Thoracic aorta (tissue), 2 donors: ENCODE measurements at regions not wholly inside any gene's neighbourhood (a gene's known extent, or its start where the extent isn't known, plus 50 kb on each side); places are given as distances from the start of the nearest gene placed in this dataset.

ENCODE experiments used
- ATAC-seq: fragments of 150-250 bp; one replicate; pipeline ENCODE4 v1.8.0; 2017; ENCODE audit warnings: low read depth; ENCODE audit not compliant: insufficient number of reproducible peaks, low FRiP score
- DNase-seq: peaks from one replicate; pipeline ENCODE4 v3.0.0-alpha.2; 2020; ENCODE audit warnings: low spot score
- H3K27ac ChIP-seq, 2 donors: fragments of 200-600 bp; sonication (generic); 1 replicate in 1 of 2; 2 replicates in 1 of 2; pipeline ENCODE4 v1.5.1; 2016; ENCODE audit warnings: mild to moderate bottlenecking in 2 of 2, moderate library complexity in 2 of 2
- H3K27me3 ChIP-seq: fragments of 200-600 bp; sonication (generic); replicated peaks from 2 replicates; pipeline ENCODE4 v1.6.0; 2016; ENCODE audit warnings: mild to moderate bottlenecking; ENCODE audit not compliant: insufficient read depth
- H3K36me3 ChIP-seq: fragments of 200-600 bp; sonication (generic); one replicate; pipeline ENCODE4 v1.5.1; 2016
- H3K4me1 ChIP-seq, 2 donors: fragments of 200-600 bp; sonication (generic); 1 replicate in 1 of 2; 2 replicates in 1 of 2; pipeline versions ENCODE4 v1.5.1 to v1.6.0; 2016; ENCODE audit warnings: low read depth in 2 of 2, mild to moderate bottlenecking in 1 of 2; ENCODE audit not compliant: control insufficient read depth in 1 of 2
- H3K4me3 ChIP-seq: fragments of 200-600 bp; sonication (generic); 2 replicates; pipeline ENCODE4 v1.5.1; 2016; ENCODE audit warnings: mild to moderate bottlenecking
- H3K9me3 ChIP-seq: fragments of 200-600 bp; sonication (generic); 2 replicates; pipeline ENCODE4 v1.5.1; 2016
- TF ChIP-seq, protein P1 (sequence below): fragments of 200-600 bp; sonication (generic); IDR thresholded peaks from one replicate; pipeline ENCODE4 v1.5.1; 2019; ENCODE audit warnings: antibody characterized with exemption

GRCh38 chr15:97457203-97457847 is 503.2 kb upstream of the ARRDC4 start:
- Histone ChIP-seq H3K36me3 (no peaks in the 10 kb centered on the region), H3K4me1 (peaks cover 3 to 18% of the 10 kb centered on the region in 2 donors), H3K9me3 (no peaks in the 10 kb centered on the region), H3K27me3 (no peaks in the 10 kb centered on the region), H3K27ac (no peak overlapping the region), H3K4me3 (no peak overlapping the region)
- TF ChIP-seq, protein P1, sequence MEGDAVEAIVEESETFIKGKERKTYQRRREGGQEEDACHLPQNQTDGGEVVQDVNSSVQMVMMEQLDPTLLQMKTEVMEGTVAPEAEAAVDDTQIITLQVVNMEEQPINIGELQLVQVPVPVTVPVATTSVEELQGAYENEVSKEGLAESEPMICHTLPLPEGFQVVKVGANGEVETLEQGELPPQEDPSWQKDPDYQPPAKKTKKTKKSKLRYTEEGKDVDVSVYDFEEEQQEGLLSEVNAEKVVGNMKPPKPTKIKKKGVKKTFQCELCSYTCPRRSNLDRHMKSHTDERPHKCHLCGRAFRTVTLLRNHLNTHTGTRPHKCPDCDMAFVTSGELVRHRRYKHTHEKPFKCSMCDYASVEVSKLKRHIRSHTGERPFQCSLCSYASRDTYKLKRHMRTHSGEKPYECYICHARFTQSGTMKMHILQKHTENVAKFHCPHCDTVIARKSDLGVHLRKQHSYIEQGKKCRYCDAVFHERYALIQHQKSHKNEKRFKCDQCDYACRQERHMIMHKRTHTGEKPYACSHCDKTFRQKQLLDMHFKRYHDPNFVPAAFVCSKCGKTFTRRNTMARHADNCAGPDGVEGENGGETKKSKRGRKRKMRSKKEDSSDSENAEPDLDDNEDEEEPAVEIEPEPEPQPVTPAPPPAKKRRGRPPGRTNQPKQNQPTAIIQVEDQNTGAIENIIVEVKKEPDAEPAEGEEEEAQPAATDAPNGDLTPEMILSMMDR, result no peak
- ATAC-seq, result no peak
- DNase-seq, result no peak

- Histone ChIP-seq H3K4me1 (peaks cover 3 to 18% of the 10 kb centered on the region in 2 donors), H3K27me3 (no peaks in the 10 kb centered on the region), H3K4me3 (no peak overlapping the region), H3K36me3 (no peaks in the 10 kb centered on the region), H3K27ac (no peak overlapping the region), H3K9me3 (no peaks in the 10 kb centered on the region)
- ATAC-seq, result no peak
- TF ChIP-seq, protein P1, result no peak
- no peak for DNase-seq
Observed at GRCh38 chr15:97459771-97460170, 500.7 kb upstream of the ARRDC4 start.

GRCh38 chr15:97461226-97461625 is 499.3 kb upstream of the ARRDC4 start:
- H3K27me3 ChIP-seq, result no peaks in the 10 kb centered on the region
- peaks cover 3 to 18% of the 10 kb centered on the region in 2 donors for H3K4me1 ChIP-seq
- ATAC-seq, result no peak
- H3K36me3 ChIP-seq, result no peaks in the 10 kb centered on the region
- H3K9me3 ChIP-seq, result no peaks in the 10 kb centered on the region
- DNase-seq, result no peak
- TF ChIP-seq, protein P1, result no peak
- H3K27ac ChIP-seq, result no peak overlapping the region
- no peak overlapping the region for H3K4me3 ChIP-seq

DNA sequence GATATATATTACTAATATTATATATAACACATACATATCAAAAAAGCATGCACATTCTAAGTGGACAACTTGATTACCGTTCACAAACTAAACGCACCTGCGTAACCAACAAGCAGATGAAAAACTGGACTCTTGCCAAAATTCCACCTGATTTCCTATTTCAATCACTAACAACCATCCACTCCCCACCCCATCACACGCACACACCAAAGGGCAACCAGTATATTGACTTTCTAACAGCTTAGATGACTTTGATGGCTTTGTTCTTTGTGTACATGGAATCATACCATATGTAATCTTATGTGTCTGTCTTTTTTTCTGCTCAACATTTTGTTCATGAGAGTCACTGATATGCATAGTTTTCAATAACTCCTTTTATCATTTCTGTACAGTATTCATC is 496.8 kb upstream of the ARRDC4 start:
- DNase-seq, result no peak
- Histone ChIP-seq H3K4me1 (peaks cover 3 to 18% of the 10 kb centered on the region in 2 donors), H3K9me3 (no peaks in the 10 kb centered on the region), H3K27me3 (no peaks in the 10 kb centered on the region), H3K27ac (no peak overlapping the region), H3K36me3 (no peaks in the 10 kb centered on the region), H3K4me3 (no peak overlapping the region)
- ATAC-seq, result no peak
- TF ChIP-seq, protein P1, result no peak

DNA sequence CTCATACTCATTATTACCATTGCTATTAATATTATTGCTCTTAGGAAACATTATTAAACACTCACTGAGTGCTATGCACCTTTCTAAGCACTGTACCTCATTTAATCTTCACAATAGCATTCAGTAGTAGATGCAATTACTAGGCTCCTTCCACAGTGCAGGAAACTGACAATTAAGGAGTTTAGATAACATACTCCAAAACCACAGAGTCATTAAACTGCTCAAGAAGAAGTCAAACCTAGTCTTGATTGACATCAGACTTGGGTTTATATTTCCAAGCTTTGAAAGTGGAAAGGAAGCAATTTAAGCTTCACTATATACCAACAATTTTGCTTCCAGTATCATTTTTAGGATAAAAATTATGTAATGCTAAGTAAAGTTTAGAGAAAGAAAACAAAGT is 490.1 kb upstream of the ARRDC4 start:
- peaks cover 2% of the 10 kb centered on the region for H3K9me3 ChIP-seq
- no peaks in the 10 kb centered on the region for H3K36me3 ChIP-seq
- TF ChIP-seq, protein P1, result no peak
- no peak overlapping the region for H3K4me3 ChIP-seq
- H3K27ac ChIP-seq, result no peak overlapping the region
- ATAC-seq (no peak), DNase-seq (no peak)
- H3K27me3 ChIP-seq, result no peaks in the 10 kb centered on the region
- no peaks in the 10 kb centered on the region for H3K4me1 ChIP-seq
